ENCODE measurements at regions not wholly inside any gene's neighbourhood (a gene's known extent, or its start where the extent isn't known, plus 50 kb on each side); places are given as distances from the start of the nearest gene placed in this dataset.
A peak's percentile ranks its signal among the peaks of the same experiment; 100 is the strongest.
"Not testable (repeated sequence)": the region's sequence is repeated elsewhere in the genome, so short reads cannot be mapped to it uniquely, and the experiment has no call there.

GRCh38 chr22:44621401-44622146 is 80.4 kb upstream of the PRR5 start:
- Mint-ChIP-seq H3K27me3 (no peaks in the 10 kb centered on the region), H3K27ac (no peak overlapping the region)

GRCh38 chr22:44620841-44621257 is 81.2 kb upstream of the PRR5 start:
- Mint-ChIP-seq H3K27ac (no peak overlapping the region), H3K36me3 (no peaks in the 10 kb centered on the region), H3K4me1 (peaks cover 7% of the 10 kb centered on the region), H3K27me3 (no peaks in the 10 kb centered on the region), H3K9me3 (no peaks in the 10 kb centered on the region), H3K4me3 (no peak overlapping the region)

More at GRCh38 chr22:44621401-44622146, 80.4 kb upstream of the PRR5 start:
- Mint-ChIP-seq H3K4me1 (peaks cover 11% of the 10 kb centered on the region), H3K9me3 (no peaks in the 10 kb centered on the region), H3K36me3 (no peaks in the 10 kb centered on the region), H3K4me3 (no peak overlapping the region)

DNA sequence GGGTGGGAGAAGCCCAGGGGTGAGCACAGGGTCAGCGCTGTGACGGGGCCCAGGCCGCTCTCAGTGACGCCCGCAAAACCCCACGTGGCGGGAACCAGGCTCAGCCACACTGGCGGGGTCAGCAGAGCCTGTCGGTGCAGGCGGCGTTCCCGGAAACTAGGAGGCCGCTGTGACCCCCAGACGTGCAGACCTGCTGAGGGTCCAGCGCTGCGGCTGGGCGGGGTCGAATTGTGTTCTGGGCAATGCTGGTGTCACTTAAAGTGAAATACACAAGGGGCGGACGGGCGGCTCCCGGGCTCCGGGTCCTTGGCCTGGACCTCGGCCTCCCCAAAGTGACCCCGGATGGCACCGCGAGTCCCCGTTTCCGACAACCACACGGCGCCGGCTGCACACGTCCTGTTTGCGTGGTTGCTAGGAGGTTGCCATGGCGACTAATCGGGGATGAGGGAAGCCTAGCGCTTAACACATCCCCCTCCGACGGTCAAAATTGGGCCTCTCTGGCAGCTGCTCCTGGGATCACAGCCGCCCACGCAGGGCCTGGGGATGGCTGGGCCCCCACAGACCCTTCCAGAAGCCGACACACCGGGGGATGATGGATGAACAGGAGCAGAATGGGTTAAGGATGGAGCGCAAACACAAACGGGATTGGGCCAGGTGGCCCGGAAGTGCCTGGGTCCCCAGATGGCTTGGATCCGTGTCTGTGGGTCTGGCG is 81.7 kb upstream of the PRR5 start:
- H3K4me3 Mint-ChIP-seq, result peak overlapping the region; percentile 49
- peaks cover 7% of the 10 kb centered on the region for H3K4me1 Mint-ChIP-seq
- H3K27ac Mint-ChIP-seq, result no peak overlapping the region
- no peaks in the 10 kb centered on the region for H3K27me3 Mint-ChIP-seq
- no peaks in the 10 kb centered on the region for H3K9me3 Mint-ChIP-seq
- H3K36me3 Mint-ChIP-seq, result no peaks in the 10 kb centered on the region

DNA sequence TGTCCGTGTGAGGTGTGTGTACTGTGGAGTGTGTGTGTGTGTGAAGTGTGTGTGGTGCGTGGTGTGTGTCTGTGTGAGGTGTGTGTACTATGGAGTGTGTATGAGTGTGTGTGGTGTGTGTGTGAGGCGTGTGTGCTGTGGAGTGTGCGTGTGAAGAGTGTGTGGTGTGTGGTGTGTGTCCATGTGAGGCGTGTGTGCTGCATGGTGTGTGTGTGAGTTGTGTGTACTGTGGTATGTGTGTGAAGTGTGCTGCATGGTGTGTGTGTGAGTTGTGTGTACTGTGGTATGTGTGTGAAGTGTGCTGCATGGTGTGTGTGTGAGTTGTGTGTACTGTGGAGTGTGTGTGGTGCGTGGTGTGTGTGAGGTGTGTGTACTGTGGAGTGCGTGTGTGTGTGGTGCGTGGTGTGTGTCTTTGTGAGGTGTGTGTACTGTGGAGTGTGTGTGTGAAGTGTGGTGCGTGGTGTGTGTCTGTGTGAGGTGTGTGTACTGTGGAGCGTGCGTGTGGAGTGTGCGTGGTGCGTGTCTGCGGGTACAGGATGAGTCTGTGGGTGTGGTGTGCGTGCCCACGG is 82.4 kb upstream of the PRR5 start:
- H3K4me3 Mint-ChIP-seq, H3K4me1 Mint-ChIP-seq, H3K27me3 Mint-ChIP-seq, H3K36me3 Mint-ChIP-seq, H3K9me3 Mint-ChIP-seq, H3K27ac Mint-ChIP-seq: not testable (repeated sequence)

GRCh38 chr22:44618910-44619309 is 83.1 kb upstream of the PRR5 start:
- not testable (repeated sequence) for H3K9me3 Mint-ChIP-seq, H3K27me3 Mint-ChIP-seq, H3K27ac Mint-ChIP-seq, H3K4me1 Mint-ChIP-seq, H3K36me3 Mint-ChIP-seq, H3K4me3 Mint-ChIP-seq

- no peaks in the 10 kb centered on the region for H3K9me3 Mint-ChIP-seq
- no peaks in the 10 kb centered on the region for H3K36me3 Mint-ChIP-seq
- H3K27ac Mint-ChIP-seq, result no peak overlapping the region
- H3K4me3 Mint-ChIP-seq, result no peak overlapping the region
- peaks cover 7% of the 10 kb centered on the region for H3K4me1 Mint-ChIP-seq
- H3K27me3 Mint-ChIP-seq, result no peaks in the 10 kb centered on the region
These were observed 83.6 kb upstream of the PRR5 start for GRCh38 chr22:44618400-44618799.

DNA sequence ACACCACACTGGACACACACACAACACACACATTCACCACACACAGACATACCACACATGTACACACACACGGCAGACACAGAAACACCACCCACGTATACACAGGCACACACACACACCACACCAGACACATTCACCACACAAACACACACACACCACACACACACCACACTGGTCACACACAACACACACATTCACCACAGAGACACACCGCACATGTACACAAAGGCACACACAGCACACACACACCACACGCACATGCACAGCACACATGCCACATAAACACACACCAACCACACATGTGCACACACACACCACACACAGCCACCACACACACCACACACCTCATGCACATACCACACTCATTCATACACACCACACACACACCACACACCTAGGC is 84.2 kb upstream of the PRR5 start:
- peaks cover 7% of the 10 kb centered on the region for H3K4me1 Mint-ChIP-seq
- H3K9me3 Mint-ChIP-seq, result no peaks in the 10 kb centered on the region
- H3K36me3 Mint-ChIP-seq, result no peaks in the 10 kb centered on the region
- H3K27me3 Mint-ChIP-seq, result no peaks in the 10 kb centered on the region
- no peak overlapping the region for H3K27ac Mint-ChIP-seq
- H3K4me3 Mint-ChIP-seq, result no peak overlapping the region

GRCh38 chr22:44616882-44617655 is 84.9 kb upstream of the PRR5 start:
- peaks cover 7% of the 10 kb centered on the region for H3K4me1 Mint-ChIP-seq
- H3K4me3 Mint-ChIP-seq, result no peak overlapping the region
- H3K27me3 Mint-ChIP-seq, result no peaks in the 10 kb centered on the region
- H3K36me3 Mint-ChIP-seq, result no peaks in the 10 kb centered on the region
- H3K27ac Mint-ChIP-seq, result no peak overlapping the region
- no peaks in the 10 kb centered on the region for H3K9me3 Mint-ChIP-seq

DNA sequence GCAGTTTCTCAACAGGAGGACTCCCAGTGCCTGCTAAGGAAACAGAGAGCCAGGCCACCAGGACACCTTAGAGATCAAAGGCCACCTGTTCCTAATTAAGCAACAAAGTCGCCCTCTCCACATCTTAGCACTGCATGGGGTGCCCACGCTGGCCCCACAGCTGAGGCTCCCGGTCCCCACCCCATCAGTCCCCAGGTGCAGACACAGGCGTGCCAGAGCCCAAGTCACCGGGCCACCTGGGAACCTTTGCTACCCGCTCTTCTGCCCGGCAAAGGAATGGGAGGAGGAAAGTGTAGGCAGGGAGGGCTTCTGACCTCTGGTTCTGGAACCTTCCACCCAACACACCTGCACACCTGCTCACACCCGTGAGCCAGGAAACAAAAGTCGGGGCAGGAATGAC is 85.5 kb upstream of the PRR5 start:
- peaks cover 7% of the 10 kb centered on the region for H3K4me1 Mint-ChIP-seq
- H3K4me3 Mint-ChIP-seq, result no peak overlapping the region
- H3K9me3 Mint-ChIP-seq, result no peaks in the 10 kb centered on the region

GRCh38 chr22:44615602-44616180 is 86.3 kb upstream of the PRR5 start:
- H3K4me3 Mint-ChIP-seq, result no peak overlapping the region
- H3K4me1 Mint-ChIP-seq, result peaks cover 4% of the 10 kb centered on the region
- H3K27ac Mint-ChIP-seq, result no peak overlapping the region
- H3K36me3 Mint-ChIP-seq, result no peaks in the 10 kb centered on the region
- H3K27me3 Mint-ChIP-seq, result no peaks in the 10 kb centered on the region
- H3K9me3 Mint-ChIP-seq, result no peaks in the 10 kb centered on the region

More for the DNA sequence above, 85.5 kb upstream of the PRR5 start:
- no peaks in the 10 kb centered on the region for H3K27me3 Mint-ChIP-seq
- no peak overlapping the region for H3K27ac Mint-ChIP-seq
- no peaks in the 10 kb centered on the region for H3K36me3 Mint-ChIP-seq

- Mint-ChIP-seq H3K27ac (no peak overlapping the region), H3K9me3 (no peaks in the 10 kb centered on the region), H3K36me3 (no peaks in the 10 kb centered on the region), H3K4me3 (no peak overlapping the region), H3K4me1 (no peaks in the 10 kb centered on the region), H3K27me3 (no peaks in the 10 kb centered on the region)
These were observed 86.9 kb upstream of the PRR5 start for GRCh38 chr22:44615146-44615545.

DNA sequence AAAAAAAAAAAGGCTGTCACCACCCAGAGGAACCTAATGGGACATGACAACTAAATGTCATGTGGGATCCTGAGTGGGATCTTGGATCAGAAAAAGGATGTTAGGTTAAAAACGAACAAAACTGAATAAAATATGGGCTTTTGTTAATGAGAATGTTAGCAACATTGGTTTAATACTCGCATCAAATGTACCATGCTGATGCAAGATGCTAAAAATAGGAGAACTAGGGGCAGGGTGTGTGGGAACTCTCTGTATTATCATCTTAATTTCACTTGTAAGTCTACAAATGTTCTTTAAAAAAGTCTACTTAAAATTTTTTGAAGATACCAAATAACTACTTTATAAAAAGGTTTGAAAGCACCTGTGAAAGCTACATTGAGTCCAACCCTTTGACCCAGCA is 88.8 kb upstream of the PRR5 start:
- no peaks in the 10 kb centered on the region for H3K4me1 Mint-ChIP-seq

DNA sequence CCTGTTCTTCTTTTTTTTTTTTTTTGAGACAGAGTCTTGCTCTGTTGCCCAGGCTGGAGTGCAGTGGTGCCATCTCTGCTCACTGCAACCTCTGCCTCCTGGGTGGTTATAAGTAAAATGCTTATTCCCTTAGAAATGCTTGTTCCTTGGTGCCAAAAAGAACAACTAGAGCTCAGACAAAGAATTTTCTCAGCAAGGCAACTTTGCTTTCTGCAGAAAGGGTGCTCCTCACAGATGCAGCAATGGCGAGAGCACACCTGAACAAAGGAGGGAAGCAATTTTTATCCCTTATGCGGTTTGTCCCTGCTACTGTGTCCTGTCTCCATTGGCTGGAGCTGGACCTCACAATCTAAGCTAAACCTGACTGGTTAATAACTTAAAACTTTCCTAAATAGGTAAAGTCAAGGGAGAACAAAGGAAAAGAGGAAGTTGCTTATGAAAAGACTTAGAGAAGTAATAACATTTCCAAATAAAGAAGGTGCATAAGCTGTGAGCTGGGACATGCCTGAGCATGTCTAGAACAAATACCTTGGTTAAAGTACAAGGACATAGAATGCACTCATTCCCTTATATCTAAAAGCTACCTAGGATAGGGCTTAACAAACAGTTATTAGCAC is 90.0 kb upstream of the PRR5 start:
- Mint-ChIP-seq H3K27me3 (no peaks in the 10 kb centered on the region), H3K27ac (no peak overlapping the region), H3K9me3 (no peaks in the 10 kb centered on the region), H3K36me3 (no peaks in the 10 kb centered on the region), H3K4me3 (no peak overlapping the region), H3K4me1 (no peaks in the 10 kb centered on the region)

More for the DNA sequence above, 88.8 kb upstream of the PRR5 start:
- no peak overlapping the region for H3K27ac Mint-ChIP-seq
- H3K36me3 Mint-ChIP-seq, result no peaks in the 10 kb centered on the region
- H3K27me3 Mint-ChIP-seq, result no peaks in the 10 kb centered on the region
- no peaks in the 10 kb centered on the region for H3K9me3 Mint-ChIP-seq
- H3K4me3 Mint-ChIP-seq, result no peak overlapping the region

GRCh38 chr22:44610071-44610470 is 91.9 kb upstream of the PRR5 start:
- Mint-ChIP-seq H3K27me3 (peaks cover 5% of the 10 kb centered on the region), H3K4me1 (no peaks in the 10 kb centered on the region), H3K27ac (no peak overlapping the region), H3K4me3 (no peak overlapping the region), H3K9me3 (no peaks in the 10 kb centered on the region), H3K36me3 (no peaks in the 10 kb centered on the region)

- Mint-ChIP-seq H3K27ac (no peak overlapping the region), H3K4me1 (no peaks in the 10 kb centered on the region), H3K4me3 (no peak overlapping the region), H3K27me3 (peaks cover 5% of the 10 kb centered on the region), H3K36me3 (no peaks in the 10 kb centered on the region), H3K9me3 (no peaks in the 10 kb centered on the region)
These were observed 92.5 kb upstream of the PRR5 start for GRCh38 chr22:44609400-44609988.
